ENCODE measurements at regions not wholly inside any gene's neighbourhood (a gene's known extent, or its start where the extent isn't known, plus 50 kb on each side); places are given as distances from the start of the nearest gene placed in this dataset.
A peak's percentile ranks its signal among the peaks of the same experiment; 100 is the strongest.
"Not testable (repeated sequence)": the region's sequence is repeated elsewhere in the genome, so short reads cannot be mapped to it uniquely, and the experiment has no call there.

GRCh38 chr12:23238190-23238589 lies 613.2 kb downstream of the ETNK1 start:
- no peak for DNase-seq (ENCODE audit: low spot score)

DNA sequence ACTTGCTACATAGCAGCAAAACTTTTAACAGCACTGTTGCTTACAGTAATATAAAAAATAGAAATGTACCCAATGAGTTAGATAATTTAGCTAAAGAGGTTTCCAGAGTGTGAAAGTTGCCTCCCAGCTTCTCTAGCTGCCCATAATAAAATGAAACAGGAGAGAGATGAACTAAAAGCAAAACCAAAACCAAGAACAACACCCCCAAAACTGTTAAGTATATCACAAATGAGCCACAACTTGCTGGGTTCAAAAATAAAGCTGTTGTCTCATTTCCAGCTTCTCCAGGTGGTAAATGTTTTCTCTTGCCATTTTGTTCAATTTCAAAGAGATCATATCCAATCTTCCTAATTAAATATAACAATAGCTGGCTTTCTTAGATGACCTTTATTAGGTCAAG lies 614.0 kb downstream of the ETNK1 start:
- no peak for DNase-seq (ENCODE audit: low spot score)

DNA sequence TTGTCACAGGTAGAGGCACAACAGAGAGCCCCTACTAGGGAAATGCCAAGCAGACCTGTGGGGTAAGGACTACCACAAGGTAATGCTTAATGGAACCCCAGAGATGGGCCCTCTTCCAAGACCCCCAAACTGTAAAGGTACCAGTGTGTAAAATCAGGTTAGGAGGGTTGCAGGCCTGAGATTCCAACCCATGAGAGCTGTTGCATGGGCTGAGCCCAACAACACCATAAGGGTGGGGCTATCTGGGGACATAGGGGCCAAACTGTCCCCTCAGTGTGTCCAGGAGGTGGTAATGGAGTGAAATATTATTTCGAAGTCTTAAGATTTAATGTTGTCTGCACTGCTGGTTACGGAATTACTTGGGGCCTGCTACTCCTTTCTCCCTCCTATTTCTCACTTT lies 620.2 kb downstream of the ETNK1 start:
- no peak for DNase-seq (ENCODE audit: low spot score)

- DNase-seq (ENCODE audit: low spot score) = no peak
Observed at GRCh38 chr12:23253191-23253590, 628.2 kb downstream of the ETNK1 start.

- not testable (repeated sequence) for DNase-seq (ENCODE audit: low spot score)
Observed at GRCh38 chr12:23253910-23254309, 628.9 kb downstream of the ETNK1 start.

DNA sequence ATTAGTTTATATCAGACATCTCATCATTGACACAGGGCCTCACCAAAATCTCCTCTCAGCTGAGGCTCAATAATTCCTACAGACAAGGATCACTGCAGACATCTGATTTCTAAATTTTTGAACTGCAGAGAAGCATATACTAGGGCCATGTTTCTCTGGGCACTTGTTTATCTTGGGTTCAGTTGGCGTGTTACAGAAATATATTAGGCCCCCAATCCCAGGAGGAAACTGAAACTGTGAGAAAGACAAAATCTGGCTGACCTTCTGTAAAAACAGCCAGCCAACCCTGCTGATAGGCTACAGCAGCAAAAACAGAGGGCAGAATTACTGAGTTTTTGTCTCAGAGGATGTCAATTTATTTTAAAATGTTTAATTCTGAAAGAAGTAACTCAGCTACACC lies 634.6 kb downstream of the ETNK1 start:
- no peak for DNase-seq (ENCODE audit: low spot score)

DNA sequence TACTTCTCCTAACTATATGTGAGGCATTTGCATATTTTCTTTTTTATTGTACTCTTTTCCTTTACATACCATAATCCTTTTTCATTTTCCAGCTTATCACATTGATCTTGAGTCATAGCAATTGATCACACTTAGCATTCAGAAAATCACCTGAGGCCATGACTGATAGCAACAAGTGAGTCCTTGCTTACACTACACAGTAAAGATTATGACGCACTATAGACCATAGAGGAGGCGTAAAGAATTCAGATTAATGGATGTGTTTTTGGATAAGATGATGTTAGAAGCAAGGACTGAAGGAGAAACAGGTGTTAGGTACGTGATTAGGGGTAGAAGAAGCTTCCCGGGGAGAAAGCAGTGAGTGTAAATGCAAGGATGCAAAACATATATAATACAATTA lies 637.7 kb downstream of the ETNK1 start:
- no peak for DNase-seq (ENCODE audit: low spot score)

GRCh38 chr12:23277831-23278230 lies 652.9 kb downstream of the ETNK1 start:
- DNase-seq (ENCODE audit: low spot score) = no peak

DNA sequence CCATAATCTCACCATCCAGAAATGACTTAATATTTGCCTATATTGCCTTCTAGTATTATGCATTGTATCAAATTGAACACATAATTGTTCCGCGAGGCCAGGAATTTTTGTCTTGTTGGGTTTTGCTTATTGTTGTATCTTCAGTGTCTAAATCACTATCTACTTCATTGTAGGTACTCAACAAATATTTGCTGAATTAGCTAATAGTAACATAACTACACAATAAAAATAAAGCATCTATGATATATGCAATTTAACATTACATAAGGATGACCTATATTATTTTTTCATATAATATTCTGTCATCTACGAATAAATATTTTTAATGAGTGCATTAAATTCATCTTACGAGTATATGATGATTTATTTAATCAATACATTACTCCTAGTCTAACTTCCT lies 656.3 kb downstream of the ETNK1 start:
- DNase-seq (ENCODE audit: low spot score) = no peak

GRCh38 chr12:23282701-23283100 lies 657.7 kb downstream of the ETNK1 start:
- no peak for DNase-seq (ENCODE audit: low spot score)

DNA sequence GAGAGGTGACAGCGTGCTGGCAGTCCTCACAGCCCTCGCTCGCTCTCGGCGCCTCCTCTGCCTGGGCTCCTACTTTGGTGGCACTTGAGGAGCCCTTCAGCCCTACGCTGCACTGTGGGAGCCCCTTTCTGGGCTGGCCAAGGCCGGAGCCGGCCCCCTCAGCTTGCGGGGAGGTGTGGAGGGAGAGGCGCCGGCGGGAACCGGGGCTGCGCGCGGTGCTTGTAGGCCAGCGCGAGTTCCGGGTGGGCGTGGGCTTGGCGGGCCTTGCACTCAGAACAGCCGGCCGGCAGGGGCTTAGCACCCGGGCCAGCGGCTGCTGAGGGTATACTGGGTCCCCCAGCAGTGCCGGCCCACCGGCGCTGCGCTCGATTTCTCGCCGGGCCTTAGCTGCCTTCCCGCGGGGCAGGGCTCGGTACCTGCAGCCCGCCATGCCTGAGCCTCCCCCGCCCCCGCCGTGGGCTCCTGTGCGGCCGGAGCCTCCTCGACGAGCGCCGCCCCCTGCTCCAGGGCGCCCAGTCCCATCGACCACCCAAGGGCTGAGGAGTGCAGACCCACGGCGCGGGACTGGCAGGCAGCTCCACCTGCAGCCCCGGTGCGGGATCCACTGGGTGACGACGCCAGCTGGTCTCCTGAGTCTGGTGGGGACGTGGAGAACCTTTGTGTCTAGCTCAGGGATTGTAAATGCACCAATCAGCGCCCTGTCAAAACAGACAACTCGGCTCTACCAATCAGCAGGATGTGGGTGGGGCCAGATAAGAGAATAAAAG lies 661.0 kb downstream of the ETNK1 start:
- not testable (repeated sequence) for DNase-seq (ENCODE audit: low spot score)

DNA sequence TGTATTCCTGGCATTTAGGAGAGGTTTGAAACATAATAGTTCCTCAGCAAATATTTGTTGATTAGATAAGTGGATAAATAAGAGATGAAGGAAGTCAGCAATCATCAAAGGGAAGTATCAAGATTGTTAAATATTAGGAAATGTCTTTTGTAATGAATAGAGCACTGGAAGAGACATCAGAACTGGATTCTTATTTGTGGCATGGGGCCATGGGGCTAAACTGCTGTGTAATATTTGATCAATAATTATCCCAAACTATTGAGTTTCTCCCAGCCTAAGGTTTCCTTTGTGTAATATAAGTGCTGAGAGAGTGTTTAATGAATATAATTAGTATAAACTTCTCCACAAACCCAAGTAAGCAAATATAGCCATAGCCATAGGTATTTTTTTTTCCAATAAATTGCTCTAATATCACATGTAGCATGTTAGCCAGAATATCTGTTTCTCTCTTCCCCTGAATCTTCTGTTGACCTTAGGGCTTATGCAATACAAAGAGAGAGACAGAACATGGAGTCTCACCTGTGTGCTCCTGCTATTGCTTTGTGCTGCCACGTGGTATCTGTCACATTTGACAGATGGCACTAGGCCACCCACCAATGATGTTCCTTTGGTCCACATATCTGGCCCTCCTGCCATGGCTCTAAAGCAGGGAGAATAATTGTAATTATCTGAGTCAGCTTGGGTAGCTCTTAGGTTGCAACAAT lies 658.7 kb downstream of the SOX5 start:
- no peak for DNase-seq (ENCODE audit: low spot score)

DNA sequence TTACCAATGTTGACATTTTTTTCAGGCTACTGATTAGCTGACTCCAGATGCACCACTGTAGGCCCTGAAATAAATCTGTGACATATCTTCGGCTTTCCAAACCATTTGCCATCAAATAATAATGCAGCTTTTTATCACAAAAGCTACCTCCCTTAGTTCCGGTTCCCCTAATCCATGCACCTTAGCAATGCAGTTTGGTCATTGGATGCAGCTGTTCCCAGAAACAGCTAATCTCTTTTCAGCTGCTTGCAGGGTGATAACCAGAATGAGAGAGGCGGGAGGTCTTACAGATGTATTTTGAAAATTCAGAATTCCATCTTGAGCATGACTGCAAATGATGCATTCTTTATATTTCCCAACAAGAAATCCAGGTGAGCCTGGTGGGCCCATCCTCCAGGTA lies 646.2 kb downstream of the SOX5 start:
- no peak for DNase-seq (ENCODE audit: low spot score)

GRCh38 chr12:23303821-23304220 lies 645.6 kb downstream of the SOX5 start:
- DNase-seq (ENCODE audit: low spot score) = no peak

- no peak for DNase-seq (ENCODE audit: low spot score)
Observed at GRCh38 chr12:23333938-23334337, 615.5 kb downstream of the SOX5 start.

DNA sequence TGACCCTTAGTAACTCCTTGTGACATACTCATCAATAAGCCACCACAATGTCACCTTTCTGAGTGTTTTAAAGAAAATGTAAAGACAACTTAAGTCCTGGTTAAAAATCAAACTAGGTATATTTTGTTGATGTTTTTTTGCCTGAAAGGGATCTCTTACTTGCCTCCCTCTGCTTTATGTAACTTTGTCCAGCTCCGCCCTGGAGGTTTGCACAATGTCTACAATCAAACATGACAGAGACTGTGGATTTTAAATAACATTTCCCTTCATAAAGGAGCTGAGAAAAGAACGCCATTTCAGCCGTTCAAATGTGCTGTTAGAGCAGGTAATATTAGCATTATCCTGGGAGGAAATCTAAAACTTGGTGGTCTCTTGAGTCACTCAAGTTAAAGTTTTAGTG lies 613.9 kb downstream of the SOX5 start:
- DNase-seq (ENCODE audit: low spot score) = no peak

DNA sequence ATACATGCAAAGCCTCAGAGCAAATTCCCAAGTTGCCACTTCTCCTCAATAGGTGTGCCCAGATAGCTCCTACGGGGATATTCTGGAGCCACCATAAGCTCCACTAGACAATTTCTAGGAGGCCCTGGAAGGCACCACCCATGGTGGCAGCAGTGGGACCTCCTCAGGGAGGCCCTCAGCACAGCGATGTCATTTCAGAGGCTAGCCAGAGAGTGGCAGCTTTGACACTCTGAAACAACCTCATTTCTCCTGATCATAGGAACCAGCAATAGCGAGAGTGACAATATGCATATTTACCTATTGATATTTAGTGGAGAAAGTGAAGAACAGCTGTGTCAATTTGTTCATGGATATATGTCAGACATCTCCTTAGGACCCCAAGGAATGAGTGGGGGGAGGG lies 612.3 kb downstream of the SOX5 start:
- DNase-seq (ENCODE audit: low spot score) = no peak

- no peak for DNase-seq (ENCODE audit: low spot score)
Observed at GRCh38 chr12:23340351-23340750, 609.1 kb downstream of the SOX5 start.

DNA sequence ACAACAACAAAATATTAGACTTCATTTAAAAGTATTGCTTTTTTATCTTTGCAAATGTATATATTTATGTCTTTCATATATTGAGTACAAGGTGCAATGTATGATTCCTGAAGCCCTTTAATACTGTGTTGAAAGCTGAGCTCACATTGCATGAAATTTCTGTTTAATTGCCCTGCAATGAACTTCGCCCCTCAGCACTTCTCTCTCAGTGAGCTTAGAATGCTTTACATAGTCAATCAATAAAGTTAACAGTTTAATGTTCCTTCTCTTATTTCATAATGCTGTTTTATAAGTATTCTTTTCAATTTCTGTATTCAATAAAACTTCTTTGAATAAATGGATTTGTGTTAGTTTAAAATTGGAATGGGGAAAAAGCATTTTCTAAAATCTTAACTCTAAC lies 607.1 kb downstream of the SOX5 start:
- no peak for DNase-seq (ENCODE audit: low spot score)

- peak; percentile 89 for DNase-seq (ENCODE audit: low spot score)
Observed at GRCh38 chr12:23349564-23349963, 599.9 kb downstream of the SOX5 start.

- no peak for DNase-seq (ENCODE audit: low spot score)
Observed at GRCh38 chr12:23350808-23351207, 598.7 kb downstream of the SOX5 start.

DNA sequence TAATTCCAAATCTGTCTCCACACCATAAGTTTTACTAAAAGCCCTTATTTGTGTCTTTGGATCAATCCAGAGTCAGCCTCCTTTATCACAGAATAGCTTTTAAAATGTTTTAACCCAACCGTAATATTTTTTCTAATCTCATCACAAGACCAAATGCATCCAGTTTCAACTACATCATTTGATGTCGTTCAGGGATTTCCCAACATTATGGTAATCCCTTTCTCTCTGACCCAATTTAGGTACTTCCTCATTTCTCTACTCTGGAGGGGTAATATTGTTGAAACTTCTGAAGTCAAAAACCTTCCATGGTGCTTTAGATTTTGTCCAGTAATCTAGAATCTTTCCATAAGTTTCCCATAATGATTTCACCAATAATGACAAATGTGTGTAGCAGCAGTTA lies 596.8 kb downstream of the SOX5 start:
- DNase-seq (ENCODE audit: low spot score) = no peak

- peak; percentile 44 for DNase-seq (ENCODE audit: low spot score)
Observed at GRCh38 chr12:23354800-23355199, 594.7 kb downstream of the SOX5 start.

All from SK-N-DZ (cell line).